Neural cell (in vitro differentiated cells): ENCODE measurements at regions not wholly inside any gene's neighbourhood (a gene's known extent, or its start where the extent isn't known, plus 50 kb on each side); places are given as distances from the start of the nearest gene placed in this dataset.

Experiments used
- EZH2 ChIP-seq: fragments of 200-600, 300-800 bp; shearing (Covaris generic), sonication (generic); IDR thresholded peaks from 2 replicates; pipeline ENCODE4 v1.6.1; 2014; ENCODE audit warnings: antibody characterized with exemption, low read length, borderline replicate concordance, mild to moderate bottlenecking; ENCODE audit not compliant: insufficient read depth, poor library complexity, severe bottlenecking
- POLR2AphosphoS5 ChIP-seq: IDR thresholded peaks from 2 replicates; pipeline ENCODE4 v1.6.1; 2012
- RAD21 ChIP-seq: fragments of 450-650 bp; conservative IDR thresholded peaks from 2 replicates; pipeline ENCODE4 v1.6.1; 2014; ENCODE audit warnings: antibody characterized with exemption, mild to moderate bottlenecking, moderate library complexity
- TF ChIP-seq, protein P1 (sequence below): fragments of 450-650 bp; IDR thresholded peaks from 2 replicates; pipeline ENCODE4 v1.5.1; 2014; ENCODE audit warnings: antibody characterized with exemption, mild to moderate bottlenecking, moderate library complexity; ENCODE audit not compliant: poor library complexity, severe bottlenecking

GRCh38 chr10:77723376-77723775 is 85.8 kb upstream of the KCNMA1 start:
- TF ChIP-seq, protein P1, sequence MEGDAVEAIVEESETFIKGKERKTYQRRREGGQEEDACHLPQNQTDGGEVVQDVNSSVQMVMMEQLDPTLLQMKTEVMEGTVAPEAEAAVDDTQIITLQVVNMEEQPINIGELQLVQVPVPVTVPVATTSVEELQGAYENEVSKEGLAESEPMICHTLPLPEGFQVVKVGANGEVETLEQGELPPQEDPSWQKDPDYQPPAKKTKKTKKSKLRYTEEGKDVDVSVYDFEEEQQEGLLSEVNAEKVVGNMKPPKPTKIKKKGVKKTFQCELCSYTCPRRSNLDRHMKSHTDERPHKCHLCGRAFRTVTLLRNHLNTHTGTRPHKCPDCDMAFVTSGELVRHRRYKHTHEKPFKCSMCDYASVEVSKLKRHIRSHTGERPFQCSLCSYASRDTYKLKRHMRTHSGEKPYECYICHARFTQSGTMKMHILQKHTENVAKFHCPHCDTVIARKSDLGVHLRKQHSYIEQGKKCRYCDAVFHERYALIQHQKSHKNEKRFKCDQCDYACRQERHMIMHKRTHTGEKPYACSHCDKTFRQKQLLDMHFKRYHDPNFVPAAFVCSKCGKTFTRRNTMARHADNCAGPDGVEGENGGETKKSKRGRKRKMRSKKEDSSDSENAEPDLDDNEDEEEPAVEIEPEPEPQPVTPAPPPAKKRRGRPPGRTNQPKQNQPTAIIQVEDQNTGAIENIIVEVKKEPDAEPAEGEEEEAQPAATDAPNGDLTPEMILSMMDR = no peak
- no peak for TF ChIP-seq POLR2AphosphoS5
- no peak for TF ChIP-seq EZH2
- no peak for TF ChIP-seq RAD21
